ENCODE measurements at regions not wholly inside any gene's neighbourhood (a gene's known extent, or its start where the extent isn't known, plus 50 kb on each side); places are given as distances from the start of the nearest gene placed in this dataset.
A peak's percentile ranks its signal among the peaks of the same experiment; 100 is the strongest.

DNA sequence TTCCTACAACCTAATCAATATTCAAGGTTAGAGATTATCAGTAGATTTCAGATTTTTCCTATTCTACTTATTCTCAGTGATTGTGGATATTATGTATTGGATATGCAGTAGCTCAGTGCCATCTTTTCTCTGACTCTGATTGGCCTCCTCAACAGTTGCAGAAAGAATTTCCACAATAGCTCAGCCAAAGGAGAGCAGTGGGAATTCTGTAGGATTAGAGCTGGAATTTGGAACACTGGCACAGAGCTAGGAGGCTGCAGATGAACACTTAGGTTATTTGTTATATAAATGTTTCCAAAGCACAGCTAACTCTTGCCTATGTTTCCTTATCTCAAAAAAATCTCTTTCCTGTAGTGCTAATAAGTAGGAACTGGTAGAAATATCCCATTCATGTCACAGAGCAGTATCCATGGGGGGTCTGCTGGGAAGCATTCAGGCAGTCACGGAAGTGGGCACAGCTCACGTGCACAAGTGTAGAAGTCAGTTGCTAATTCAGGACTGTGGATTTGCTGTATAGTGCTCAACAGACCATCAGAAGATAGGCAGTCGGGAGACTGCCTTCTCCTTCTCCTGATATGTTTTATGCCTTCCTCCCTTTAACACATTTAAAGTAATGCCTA lies 116.2 kb upstream of the TMEM260 start:
- no peaks in the 10 kb centered on the region for H3K36me3 ChIP-seq
- H3K4me1 ChIP-seq (ENCODE audit: control insufficient read depth in 1 of 2, low read depth in 2 of 2): no peaks in the 10 kb centered on the region
- H3K27me3 ChIP-seq (replicated peaks; ENCODE audit: insufficient read depth): no peaks in the 10 kb centered on the region
- H3K27ac ChIP-seq: no peak overlapping the region
- H3K9me3 ChIP-seq: no peaks in the 10 kb centered on the region
- TF ChIP-seq, protein P1, sequence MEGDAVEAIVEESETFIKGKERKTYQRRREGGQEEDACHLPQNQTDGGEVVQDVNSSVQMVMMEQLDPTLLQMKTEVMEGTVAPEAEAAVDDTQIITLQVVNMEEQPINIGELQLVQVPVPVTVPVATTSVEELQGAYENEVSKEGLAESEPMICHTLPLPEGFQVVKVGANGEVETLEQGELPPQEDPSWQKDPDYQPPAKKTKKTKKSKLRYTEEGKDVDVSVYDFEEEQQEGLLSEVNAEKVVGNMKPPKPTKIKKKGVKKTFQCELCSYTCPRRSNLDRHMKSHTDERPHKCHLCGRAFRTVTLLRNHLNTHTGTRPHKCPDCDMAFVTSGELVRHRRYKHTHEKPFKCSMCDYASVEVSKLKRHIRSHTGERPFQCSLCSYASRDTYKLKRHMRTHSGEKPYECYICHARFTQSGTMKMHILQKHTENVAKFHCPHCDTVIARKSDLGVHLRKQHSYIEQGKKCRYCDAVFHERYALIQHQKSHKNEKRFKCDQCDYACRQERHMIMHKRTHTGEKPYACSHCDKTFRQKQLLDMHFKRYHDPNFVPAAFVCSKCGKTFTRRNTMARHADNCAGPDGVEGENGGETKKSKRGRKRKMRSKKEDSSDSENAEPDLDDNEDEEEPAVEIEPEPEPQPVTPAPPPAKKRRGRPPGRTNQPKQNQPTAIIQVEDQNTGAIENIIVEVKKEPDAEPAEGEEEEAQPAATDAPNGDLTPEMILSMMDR (IDR thresholded peaks at IDR 0.05): no peak
- no peak overlapping the region for H3K4me3 ChIP-seq
- no peak for ATAC-seq (ENCODE audit: insufficient number of reproducible peaks, low FRiP score, low read depth)
- DNase-seq (ENCODE audit: low spot score): no peak

DNA sequence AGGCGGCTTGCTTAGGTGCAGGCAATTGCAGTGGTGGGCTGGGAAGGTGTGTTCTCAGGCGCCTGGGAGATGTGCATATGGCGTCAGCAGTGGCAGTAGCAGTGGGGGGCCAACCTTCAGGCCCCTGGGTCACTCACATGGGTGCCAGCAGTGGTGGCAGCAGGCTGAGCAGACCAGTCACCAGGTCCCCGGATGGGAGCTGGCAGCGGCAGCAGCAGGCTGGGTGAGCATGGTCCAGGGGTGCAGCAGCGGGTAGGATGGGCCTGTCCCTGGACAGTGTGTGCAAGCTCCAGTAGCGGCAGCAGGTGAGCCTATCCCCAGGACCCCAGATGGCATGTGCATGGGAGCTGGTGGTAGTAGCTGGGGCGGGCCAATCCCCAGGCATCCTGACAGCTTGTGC lies 108.5 kb upstream of the TMEM260 start:
- Histone ChIP-seq H3K27me3 (replicated peaks; ENCODE audit: insufficient read depth) (no peaks in the 10 kb centered on the region), H3K36me3 (no peaks in the 10 kb centered on the region), H3K4me1 (ENCODE audit: control insufficient read depth in 1 of 2, low read depth in 2 of 2) (no peaks in the 10 kb centered on the region), H3K27ac (no peak overlapping the region), H3K4me3 (no peak overlapping the region), H3K9me3 (no peaks in the 10 kb centered on the region)
- no peak for DNase-seq (ENCODE audit: low spot score)
- no peak for ATAC-seq (ENCODE audit: insufficient number of reproducible peaks, low FRiP score, low read depth)
- TF ChIP-seq, protein P1 (IDR thresholded peaks at IDR 0.05): no peak

DNA sequence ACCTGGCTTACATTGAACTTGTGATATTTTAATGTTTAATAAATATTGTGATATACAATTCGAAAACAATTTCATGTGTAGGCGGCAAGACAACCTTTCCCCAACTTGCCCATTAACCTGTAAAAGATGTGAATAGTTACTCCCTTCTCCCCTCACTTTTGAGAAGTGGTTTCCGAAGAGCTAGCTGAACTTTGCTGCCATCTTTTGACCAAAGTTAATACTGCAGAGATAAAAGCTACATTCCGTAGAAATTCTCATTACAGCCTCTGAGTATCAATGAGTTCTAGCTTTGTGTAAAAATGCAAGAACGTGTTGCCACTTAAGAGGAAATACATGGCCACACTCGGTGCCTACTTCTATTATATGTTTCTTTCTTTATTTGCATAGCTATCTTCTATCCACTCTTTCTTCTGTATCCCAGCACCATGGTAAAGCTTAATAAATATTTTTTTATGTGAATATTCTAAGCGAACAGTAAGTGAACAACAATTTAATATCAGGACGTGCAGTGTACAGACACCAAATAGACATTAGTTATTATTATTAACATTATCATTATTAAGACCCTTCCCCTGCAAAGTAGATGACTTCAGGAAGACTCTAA lies 105.1 kb upstream of the TMEM260 start:
- Histone ChIP-seq H3K9me3 (no peaks in the 10 kb centered on the region), H3K27ac (no peak overlapping the region), H3K4me3 (no peak overlapping the region), H3K36me3 (no peaks in the 10 kb centered on the region), H3K4me1 (ENCODE audit: control insufficient read depth in 1 of 2, low read depth in 2 of 2) (no peaks in the 10 kb centered on the region), H3K27me3 (replicated peaks; ENCODE audit: insufficient read depth) (no peaks in the 10 kb centered on the region)
- DNase-seq (ENCODE audit: low spot score) (no peak), ATAC-seq (ENCODE audit: insufficient number of reproducible peaks, low FRiP score, low read depth) (no peak)
- TF ChIP-seq, protein P1 (IDR thresholded peaks at IDR 0.05): peak; percentile 72

DNA sequence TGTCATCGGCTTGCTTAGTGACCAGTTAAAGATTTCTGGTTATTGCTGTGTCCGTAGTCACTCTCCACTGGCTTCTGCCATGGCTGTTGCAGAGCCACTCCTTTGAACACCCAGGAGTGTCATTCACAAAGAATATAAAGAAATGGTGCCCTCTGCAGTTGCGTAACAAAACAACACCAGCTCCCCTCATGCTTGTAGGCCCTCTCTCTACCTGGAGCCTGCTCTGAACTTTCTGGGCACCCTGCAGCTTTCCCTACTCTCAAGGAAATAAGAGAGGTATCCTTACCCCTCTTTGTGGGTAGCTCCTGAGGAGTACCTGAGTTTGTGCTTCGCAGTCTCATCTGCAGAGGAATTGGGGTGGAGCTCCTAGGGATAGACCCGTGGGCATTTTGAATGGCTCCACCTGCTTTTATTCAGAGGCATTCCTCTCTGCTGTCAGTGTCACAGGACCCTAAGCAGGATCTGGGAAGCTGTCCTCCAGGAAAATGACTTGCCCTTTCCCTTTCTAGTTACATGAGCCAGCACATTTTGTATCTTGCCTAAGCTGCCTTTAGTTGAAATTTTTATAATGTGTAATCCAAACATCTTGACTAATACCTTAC lies 97.2 kb upstream of the TMEM260 start:
- TF ChIP-seq, protein P1 (IDR thresholded peaks at IDR 0.05): no peak
- no peaks in the 10 kb centered on the region for H3K27me3 ChIP-seq (replicated peaks; ENCODE audit: insufficient read depth)
- no peak overlapping the region for H3K4me3 ChIP-seq
- DNase-seq (ENCODE audit: low spot score): no peak
- H3K4me1 ChIP-seq (ENCODE audit: control insufficient read depth in 1 of 2, low read depth in 2 of 2): no peaks in the 10 kb centered on the region
- no peaks in the 10 kb centered on the region for H3K36me3 ChIP-seq
- H3K27ac ChIP-seq: no peak overlapping the region
- no peak for ATAC-seq (ENCODE audit: insufficient number of reproducible peaks, low FRiP score, low read depth)
- H3K9me3 ChIP-seq: no peaks in the 10 kb centered on the region

DNA sequence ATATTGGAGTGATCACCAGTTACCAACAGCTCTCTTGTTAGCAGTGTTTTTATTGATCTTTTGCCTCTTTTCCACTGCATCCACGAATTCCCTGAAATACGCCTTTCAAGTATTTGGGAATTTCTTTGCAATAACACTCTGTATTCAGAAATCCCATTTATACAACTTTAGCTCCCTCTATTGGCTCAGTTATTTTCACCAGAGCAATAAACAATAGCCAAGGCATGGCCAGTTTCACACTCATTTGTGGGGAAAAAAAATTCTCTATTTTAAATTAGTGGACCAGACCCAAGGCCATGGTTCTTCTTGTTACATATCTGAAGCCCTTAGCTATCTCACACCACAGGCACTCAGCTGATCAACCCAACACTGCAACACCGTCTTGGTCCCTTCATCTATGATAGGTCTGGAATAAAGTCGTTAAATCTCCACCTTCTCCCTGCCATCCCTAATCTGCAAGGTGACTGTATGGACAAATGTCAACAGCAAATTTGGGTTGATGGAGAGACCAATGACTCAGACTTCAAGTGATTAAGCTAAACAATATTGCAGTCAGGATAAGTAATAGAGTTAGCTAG lies 92.4 kb upstream of the TMEM260 start:
- Histone ChIP-seq H3K4me1 (ENCODE audit: control insufficient read depth in 1 of 2, low read depth in 2 of 2) (no peaks in the 10 kb centered on the region), H3K27me3 (replicated peaks; ENCODE audit: insufficient read depth) (no peaks in the 10 kb centered on the region), H3K27ac (no peak overlapping the region), H3K4me3 (no peak overlapping the region), H3K36me3 (no peaks in the 10 kb centered on the region), H3K9me3 (no peaks in the 10 kb centered on the region)
- TF ChIP-seq, protein P1 (IDR thresholded peaks at IDR 0.05): peak; percentile 23
- no peak for ATAC-seq (ENCODE audit: insufficient number of reproducible peaks, low FRiP score, low read depth)
- no peak for DNase-seq (ENCODE audit: low spot score)
